Stomach (tissue), 4 donors: ENCODE measurements at regions not wholly inside any gene's neighbourhood (a gene's known extent, or its start where the extent isn't known, plus 50 kb on each side); places are given as distances from the start of the nearest gene placed in this dataset.
"Not testable (repeated sequence)": the region's sequence is repeated elsewhere in the genome, so short reads cannot be mapped to it uniquely, and the experiment has no call there.

Source experiments
- CTCF ChIP-seq, 7 experiments: fragments of 450-650 bp in 4 of 7; fragments of 200-600 bp in 3 of 7; sonication (generic) in 3 of 7; IDR thresholded peaks; one replicate each; pipeline ENCODE4 v1.5.1; 2016 to 2019; ENCODE audit warnings: antibody characterized with exemption in 7 of 7, control low read depth in 2 of 7, mild to moderate bottlenecking in 1 of 7
- POLR2A ChIP-seq, 4 donors: fragments of 450-650 bp; IDR thresholded peaks; one replicate each; pipeline ENCODE4 v1.6.1; 2016; ENCODE audit warnings: antibody characterized with exemption in 4 of 4, control low read depth in 2 of 4, mild to moderate bottlenecking in 1 of 4, moderate library complexity in 1 of 4

GRCh38 chr6:141504318-141504717 is 628.4 kb upstream of the GJE1 start:
- not testable (repeated sequence) for TF ChIP-seq CTCF, POLR2A (IDR thresholded peaks at IDR 0.05)
